Endothelial cell of hepatic sinusoid (primary cell): ENCODE measurements at regions not wholly inside any gene's neighbourhood (a gene's known extent, or its start where the extent isn't known, plus 50 kb on each side); places are given as distances from the start of the nearest gene placed in this dataset.

Experiments used
- in situ Hi-C: cut with HindIII; loops from 2 replicates; pipeline ENCODE4 v1.10.0; 2017; ENCODE audit warnings: low sequenced_read_pairs

- in situ Hi-C loops = no loop called here
Observed at GRCh38 chr17:77677630-77678029, 280.9 kb upstream of the TNRC6C start.

DNA sequence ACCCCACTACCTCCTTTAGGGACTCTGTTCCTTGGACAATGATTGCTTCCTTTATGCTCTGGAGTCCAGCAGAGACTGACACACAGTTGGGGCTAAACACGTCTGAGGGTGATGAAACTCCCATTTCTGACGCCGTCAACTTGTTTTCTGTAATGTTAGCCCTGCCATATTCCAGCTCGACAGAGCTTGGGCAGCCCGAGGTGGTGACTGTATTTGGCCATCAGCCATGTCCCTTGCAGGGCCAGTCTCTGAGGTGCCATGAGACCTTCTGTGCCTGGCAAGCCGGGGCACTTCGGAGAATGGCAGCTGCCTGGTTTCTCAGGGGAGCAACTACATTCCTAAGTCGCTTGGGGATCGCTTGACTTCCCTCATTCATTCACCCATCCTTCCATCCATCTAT lies 278.9 kb upstream of the TNRC6C start:
- in situ Hi-C loops = no loop called here

DNA sequence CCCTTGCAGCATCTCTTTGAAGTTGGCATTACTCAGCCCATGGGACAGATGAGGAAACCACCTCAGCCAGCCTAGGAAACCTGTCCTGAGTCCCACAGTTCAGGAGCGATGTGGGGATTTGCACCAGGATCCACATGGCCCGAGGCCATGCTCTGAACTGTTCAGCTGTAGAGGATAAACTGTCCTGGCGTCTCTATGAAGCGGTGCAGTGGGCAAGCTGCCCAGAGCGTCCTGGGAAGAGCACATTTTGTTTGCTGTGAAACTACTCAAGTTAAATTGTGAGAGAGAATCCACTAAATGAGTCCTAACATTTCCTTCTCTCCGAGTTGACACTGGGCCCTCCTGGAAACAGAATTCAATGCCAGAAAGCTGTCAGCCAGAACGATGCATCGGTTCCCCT lies 276.6 kb upstream of the TNRC6C start:
- in situ Hi-C loops = no loop called here

- in situ Hi-C loops = no loop called here
Observed at GRCh38 chr17:77684803-77685798, 273.4 kb upstream of the TNRC6C start.

DNA sequence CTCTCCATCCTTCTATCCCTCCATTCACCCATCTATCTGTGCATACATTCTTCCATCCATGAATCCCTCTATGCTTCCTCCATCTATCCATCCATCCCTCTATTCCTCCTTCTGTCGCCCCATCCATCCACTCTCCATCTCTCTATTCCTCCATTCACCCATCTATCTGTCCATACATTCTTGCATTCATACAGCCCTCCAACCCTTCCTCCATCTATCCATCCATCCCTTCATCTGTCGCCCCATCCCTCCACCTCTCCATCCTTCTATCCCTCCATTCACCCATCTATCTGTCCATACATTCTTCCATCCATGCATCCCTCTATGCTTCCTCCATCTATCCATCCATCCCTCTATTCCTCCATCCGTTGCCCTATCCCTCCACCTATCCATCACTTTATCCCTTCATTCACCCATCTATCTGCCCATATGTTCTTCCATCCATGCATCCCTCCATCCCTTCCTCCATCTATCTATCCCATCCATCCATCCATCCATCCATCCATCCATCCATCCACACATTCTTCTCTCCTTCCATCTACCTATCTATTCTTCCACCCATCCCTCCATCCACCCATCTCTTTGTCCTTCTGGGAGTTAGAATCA lies 272.5 kb upstream of the TNRC6C start:
- in situ Hi-C loops = no loop called here

DNA sequence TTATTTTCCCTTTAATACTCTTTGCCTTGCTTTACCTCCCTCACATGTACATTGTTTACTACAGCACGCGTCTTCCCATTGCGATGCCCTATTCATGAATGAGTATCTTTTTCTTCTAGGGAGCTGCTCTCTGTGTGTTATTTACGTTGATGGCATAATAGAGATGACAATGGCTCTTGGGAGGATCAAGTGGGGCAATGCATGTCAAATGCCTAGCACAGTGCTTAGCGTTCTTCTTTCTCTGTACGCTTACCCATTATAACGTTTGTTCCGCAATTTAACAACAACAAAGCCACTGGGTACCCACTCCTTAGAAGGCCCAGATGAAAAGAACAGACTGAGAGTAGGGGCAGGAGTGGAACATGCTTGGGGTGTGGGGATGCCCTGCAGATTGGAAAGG lies 271.6 kb upstream of the TNRC6C start:
- in situ Hi-C loops = no loop called here

DNA sequence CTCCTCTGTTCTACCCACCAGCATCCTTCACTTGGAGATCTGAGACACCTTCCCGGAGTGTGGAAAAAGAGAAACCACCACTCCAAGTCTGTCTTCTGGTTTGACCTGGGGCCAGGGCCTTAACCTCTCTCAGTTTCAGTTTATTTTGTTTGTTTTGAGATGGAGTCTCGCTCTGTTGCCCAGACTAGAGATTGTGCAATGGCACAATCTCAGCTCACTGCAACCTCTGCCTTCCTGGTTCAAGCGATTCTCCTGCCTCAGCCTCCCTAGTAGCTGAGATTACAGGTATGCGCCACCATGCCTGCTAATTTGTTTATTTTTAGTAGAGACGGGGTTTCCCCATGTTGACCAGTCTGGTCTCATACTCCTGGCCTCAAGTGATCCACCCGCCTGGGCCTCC lies 271.1 kb upstream of the TNRC6C start:
- in situ Hi-C loops = no loop called here

- in situ Hi-C loops = no loop called here
Observed at GRCh38 chr17:77687921-77688320, 270.6 kb upstream of the TNRC6C start.

GRCh38 chr17:77688369-77688768 lies 270.1 kb upstream of the TNRC6C start:
- in situ Hi-C loops = no loop called here

GRCh38 chr17:77690271-77691161 lies 268.0 kb upstream of the TNRC6C start:
- in situ Hi-C loops = loop anchor here (5.0 kb wide), 1 partner anchor 43 kb away; no protein-coding TSS in a partner anchor

GRCh38 chr17:77691216-77692085 lies 267.1 kb upstream of the TNRC6C start:
- in situ Hi-C loops = loop anchor here (5.0 kb wide), 1 partner anchor 44 kb away; no protein-coding TSS in a partner anchor

DNA sequence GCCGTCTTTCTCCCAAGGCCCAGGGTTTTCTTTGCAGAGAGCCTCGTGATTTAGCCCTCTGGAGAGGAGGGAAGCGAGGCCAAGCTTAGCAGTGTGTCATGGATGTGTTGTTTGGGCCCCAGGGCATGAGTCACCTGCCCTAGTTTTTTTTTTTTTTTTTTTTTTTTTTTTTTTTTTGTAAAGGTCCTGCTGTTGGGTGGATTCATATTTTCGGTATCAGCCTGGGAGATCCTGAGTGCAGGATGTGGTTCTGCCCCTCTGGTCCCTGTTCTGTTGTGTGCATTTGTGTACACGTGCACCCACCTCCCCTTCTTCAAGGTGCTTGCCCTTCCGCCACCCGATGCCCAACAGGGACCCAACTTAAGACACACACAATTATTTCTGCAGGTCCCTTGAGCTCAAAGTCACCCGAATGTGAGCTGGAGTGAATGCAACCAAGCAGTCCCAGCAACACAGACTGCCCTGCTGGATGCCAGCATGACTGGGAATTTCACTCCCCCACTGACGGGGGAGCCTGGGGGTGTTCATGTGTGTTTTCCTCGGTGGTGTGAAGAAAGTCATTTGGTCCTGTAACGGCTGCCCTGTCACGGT lies 265.8 kb upstream of the TNRC6C start:
- in situ Hi-C loops = loop anchor here (5.0 kb wide), 1 partner anchor 45 kb away; no protein-coding TSS in a partner anchor

- in situ Hi-C loops = loop anchor here (5.0 kb wide), 1 partner anchor 46 kb away; no protein-coding TSS in a partner anchor
Observed at GRCh38 chr17:77693301-77693700, 265.2 kb upstream of the TNRC6C start.

- in situ Hi-C loops = loop anchor here (5.0 kb wide), 1 partner anchor 46 kb away; no protein-coding TSS in a partner anchor
Observed at GRCh38 chr17:77693776-77694175, 264.7 kb upstream of the TNRC6C start.

DNA sequence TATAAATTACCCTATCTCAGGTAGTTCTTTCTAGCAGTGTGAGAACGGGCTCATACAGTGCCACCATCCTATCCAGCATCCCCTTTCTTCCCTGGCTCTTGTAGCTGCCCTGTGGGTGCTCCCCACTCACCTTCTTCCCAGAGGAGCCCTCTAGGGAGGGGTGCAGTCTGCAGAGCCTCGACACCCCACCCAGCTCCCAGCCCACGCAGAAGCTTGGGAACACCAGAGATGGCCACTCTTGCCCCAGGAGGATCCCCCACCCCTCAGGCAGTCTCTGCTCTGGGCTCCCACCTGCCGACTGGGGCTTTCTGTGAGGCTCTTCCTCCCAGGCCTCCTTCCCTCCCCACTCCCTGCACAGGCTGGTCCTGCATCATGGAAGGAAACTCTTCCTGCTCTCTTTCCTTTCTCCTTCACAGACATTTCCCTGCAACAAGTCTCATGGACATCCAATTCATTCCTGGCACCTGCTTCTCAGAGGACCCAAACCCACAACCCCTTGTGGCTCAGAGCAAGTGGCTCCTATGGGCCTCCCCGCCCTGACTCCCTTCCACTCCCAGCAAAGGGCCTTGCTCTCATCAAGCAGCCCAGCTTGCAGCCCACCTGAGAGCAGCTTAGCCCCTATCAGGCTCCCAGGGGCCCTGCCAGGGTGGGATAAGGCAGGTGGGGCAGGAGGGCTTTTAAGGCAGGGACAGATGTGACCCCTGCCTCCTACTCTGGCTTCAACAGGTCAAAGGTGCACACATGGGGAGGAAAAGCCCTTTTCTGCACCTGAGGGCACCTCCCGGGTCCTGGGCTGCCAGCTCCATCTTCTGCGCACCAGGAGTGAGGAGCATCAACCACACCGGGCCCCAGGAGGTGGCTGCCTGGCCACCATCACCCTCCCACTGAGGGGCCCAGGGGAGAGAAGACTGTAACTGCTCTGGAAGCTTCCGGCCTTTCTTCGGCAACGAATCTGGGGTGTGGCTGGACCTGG lies 263.8 kb upstream of the TNRC6C start:
- in situ Hi-C loops = loop anchor here (5.0 kb wide), 1 partner anchor 47 kb away; no protein-coding TSS in a partner anchor

DNA sequence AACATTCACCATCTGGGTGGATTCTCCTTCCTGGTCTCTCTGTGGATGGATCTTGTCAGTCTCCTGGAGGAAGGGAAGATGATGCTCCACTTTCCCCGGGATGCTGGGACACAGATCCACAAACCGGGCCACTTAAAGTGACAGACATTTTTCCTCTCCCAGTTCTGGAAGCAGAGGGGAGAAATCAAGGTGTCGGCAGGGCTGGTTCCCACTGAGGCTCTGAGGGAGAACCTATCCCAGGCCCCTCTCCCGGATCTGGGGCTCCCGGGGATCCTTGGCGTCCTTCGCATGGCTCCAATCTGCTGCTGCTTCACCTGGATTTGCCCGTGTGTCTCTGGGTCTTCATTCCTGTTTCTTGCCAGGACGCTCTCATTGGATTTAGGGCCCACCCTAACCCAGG lies 263.1 kb upstream of the TNRC6C start:
- in situ Hi-C loops = no loop called here

DNA sequence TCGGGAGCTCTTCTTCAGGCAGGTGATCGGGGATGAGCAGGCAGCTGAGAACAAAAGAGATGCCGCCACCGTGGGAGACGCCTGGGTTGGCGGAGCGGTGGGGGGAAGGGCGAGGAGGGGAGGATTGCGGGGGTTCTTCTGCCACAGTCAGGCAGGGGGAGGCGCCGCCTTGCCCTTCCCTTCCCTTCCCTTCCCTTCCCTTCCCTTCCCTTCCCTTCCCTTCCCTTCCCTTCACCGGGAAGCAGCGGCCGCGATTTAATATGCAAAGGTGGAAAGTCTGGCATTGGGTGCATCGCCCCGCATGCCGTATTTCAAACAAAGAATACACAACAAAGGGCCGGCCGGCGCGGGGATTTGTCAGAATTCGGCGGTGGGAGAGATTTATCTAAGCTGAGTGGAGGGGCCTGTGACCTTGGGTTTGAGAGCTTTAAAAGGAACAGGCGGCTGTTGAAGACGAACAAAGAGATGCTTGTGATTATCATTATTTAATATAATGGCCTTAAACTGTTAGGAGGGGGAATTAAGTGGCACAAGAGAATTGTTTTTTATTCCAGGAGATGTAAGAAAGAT lies 262.3 kb upstream of the TNRC6C start:
- in situ Hi-C loops = no loop called here
